ENCODE measurements at regions not wholly inside any gene's neighbourhood (a gene's known extent, or its start where the extent isn't known, plus 50 kb on each side); places are given as distances from the start of the nearest gene placed in this dataset.

GRCh38 chr1:116276532-116276931 is 96.5 kb upstream of the ATP1A1 start:
- Mint-ChIP-seq H3K27ac (no peak overlapping the region), H3K36me3 (ENCODE audit: low read depth) (no peaks in the 10 kb centered on the region), H3K27me3 (ENCODE audit: insufficient read depth, low read depth, poor library complexity) (no peaks in the 10 kb centered on the region), H3K4me3 (no peak overlapping the region), H3K4me1 (no peaks in the 10 kb centered on the region; the same call in 2 of the 3 replicates), H3K9me3 (no peaks in the 10 kb centered on the region; the same call in 2 of the 3 replicates)
- no peak for TF ChIP-seq STAT1 (IDR thresholded peaks at IDR 0.05; ENCODE audit: unreplicated experiment)
- TF ChIP-seq EZH2 (IDR thresholded peaks at IDR 0.05; ENCODE audit: low read depth, unreplicated experiment), result no peak
- no peak for TF ChIP-seq ZNF462 (CRISPR knock-in tag; IDR thresholded peaks at IDR 0.05)
- no peak for TF ChIP-seq REST (IDR thresholded peaks at IDR 0.05; ENCODE audit: unreplicated experiment)
- no peak for TF ChIP-seq CREB1 (CRISPR knock-in tag; IDR thresholded peaks at IDR 0.05; ENCODE audit: low read depth)
- TF ChIP-seq ZNF114 (CRISPR knock-in tag; IDR thresholded peaks at IDR 0.05), result no peak
- no peak for TF ChIP-seq NANOG (IDR thresholded peaks at IDR 0.05; ENCODE audit: borderline replicate concordance)
- TF ChIP-seq EZH2phosphoT487 (IDR thresholded peaks at IDR 0.05; ENCODE audit: unreplicated experiment), result no peak
- Histone ChIP-seq H3K4me3 (no peak overlapping the region), H4K20me1 (replicated peaks; ENCODE audit: insufficient read depth) (no peaks in the 10 kb centered on the region), H3K27ac (ENCODE audit: low read depth) (no peak overlapping the region), H3K4me1 (ENCODE audit: insufficient read depth) (no peaks in the 10 kb centered on the region), H3K79me2 (replicated peaks; ENCODE audit: insufficient read depth) (no peaks in the 10 kb centered on the region), H3K27me3 (ENCODE audit: insufficient read depth) (no peaks in the 10 kb centered on the region), H2AFZ (no peak overlapping the region), H3F3A (replicated peaks; ENCODE audit: low read depth) (no peaks in the 10 kb centered on the region), H3K4me2 (no peak overlapping the region), H3K9me2 (ENCODE audit: insufficient read depth) (peaks cover 7% of the 10 kb centered on the region; the same call in 1 of the 2 replicates), H3K36me3 (ENCODE audit: insufficient read depth) (no peaks in the 10 kb centered on the region)
- DNase-seq (ENCODE audit: low spot score) (no peak), ATAC-seq (no peak)
